ENCODE measurements at regions not wholly inside any gene's neighbourhood (a gene's known extent, or its start where the extent isn't known, plus 50 kb on each side); places are given as distances from the start of the nearest gene placed in this dataset.
"Not testable (repeated sequence)": the region's sequence is repeated elsewhere in the genome, so short reads cannot be mapped to it uniquely, and the experiment has no call there.

DNA sequence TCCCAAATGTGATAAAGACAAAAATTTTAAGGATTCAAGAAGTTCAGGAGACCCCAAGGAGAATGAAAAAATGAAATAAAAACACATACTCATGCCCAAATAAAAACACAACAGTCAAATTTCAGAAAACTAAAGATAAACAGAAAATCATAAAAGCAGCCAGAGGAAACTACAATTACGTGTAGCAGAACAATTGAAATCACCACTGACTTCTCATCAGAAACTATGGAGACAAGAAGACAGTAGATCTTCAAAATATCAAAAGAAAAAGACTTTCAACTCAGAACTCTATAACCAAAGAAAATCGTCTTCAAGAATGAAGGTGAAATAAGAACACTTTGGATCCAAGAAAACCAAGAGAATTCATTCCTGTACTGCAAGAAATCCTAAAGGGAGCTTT lies 54.9 kb downstream of the DIO3 start:
- no peak for DNase-seq

DNA sequence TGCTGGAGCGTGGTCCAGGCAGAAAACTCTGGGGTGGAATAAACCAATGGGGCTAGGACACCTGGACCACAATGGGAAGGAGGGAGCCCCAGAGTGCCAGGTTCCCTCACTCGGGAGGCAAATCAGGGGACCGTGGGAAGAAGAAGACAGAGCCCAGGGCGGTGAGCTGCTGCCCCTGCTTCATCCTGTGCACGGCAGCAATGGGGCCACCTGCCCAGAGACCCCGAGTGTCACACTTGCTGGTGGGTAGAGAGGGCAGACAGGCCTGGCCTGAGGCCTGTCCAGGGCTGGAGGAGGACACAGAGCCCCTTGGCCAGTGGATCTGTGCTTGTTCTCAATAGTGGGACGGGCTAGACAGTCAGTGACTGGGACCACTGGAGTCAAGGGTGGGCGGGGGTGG lies 58.2 kb downstream of the DIO3 start:
- no peak for DNase-seq

DNA sequence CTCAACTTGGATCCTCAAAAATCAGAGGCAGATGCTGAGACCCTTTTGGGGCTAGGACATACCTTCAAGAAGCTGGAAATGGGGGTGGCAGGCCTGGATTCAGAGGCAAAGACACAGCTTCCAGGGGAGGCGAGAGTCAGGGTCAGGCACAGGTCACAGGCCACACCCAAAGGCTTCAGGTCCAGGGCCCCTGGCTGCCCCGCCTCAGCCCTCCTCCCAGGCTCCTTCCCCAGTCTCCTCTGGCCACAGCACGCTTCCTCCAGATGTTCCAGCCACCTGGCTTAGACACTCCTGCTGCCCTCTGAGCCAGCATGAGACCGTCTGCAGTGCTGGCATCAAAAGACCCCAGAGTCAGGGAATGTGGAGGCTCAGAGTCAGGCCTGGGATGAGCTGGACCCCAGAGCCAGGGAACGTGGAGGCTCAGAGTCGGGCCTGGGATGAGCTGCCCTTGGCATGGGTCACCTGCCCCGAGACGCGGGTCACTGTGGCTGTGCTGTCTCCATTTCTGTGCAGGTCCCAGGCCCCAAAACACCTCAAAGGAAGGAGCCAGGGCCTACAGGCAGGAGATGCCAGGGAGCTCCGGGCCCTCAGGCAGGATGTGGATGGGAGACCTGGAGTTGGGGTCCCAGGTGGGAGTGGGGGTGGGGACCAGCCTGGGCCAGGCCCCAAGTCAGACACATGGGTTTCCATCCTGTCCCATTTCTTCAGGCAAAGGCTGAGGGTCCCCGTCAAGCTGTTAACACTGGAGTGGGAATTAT lies 58.9 kb downstream of the DIO3 start:
- no peak for DNase-seq

DNA sequence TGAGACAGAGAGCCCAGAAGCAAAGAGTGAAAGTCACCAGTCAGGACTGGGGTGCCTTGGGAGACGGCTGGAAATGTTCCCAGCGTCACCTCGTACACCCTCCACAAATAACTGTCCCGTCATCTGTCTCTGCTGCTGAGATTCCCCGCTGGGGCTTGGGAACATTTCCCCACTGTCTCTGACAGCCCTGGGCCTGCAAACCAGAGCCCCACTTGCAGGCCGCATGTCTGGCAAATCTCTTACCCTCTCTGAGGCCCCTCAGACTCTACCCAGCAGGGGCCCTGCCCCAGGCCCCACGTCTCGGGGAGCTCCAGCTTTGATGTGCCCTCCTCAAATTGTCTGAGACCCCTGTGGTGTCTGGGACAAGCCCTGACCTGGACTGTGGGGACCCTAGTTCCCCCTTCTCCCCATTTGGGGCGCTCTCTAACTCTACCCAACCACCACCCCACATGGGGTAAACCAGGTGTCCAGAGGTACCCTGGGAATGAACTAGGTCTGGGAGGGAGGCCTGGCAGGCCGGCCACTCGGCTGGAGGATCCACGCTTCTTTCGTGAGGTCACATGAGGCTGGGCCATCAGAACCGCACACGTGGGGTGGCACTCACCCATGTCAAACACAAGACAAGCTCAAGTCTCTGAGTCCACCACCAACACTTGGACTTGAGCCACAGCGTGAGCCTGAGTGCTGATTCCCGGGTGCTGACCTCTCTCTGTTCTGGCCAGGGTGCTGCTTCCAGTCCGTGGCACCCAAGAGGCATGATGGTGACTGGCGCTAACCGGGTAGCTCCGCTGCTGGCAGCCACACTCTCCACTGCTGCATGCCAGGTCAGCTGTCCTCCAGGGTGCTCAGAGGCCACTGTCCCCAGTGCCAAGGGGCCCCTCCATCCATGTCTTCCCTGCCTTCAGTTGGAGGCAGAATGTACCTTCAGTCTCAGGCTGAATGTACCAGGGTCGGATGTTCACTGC lies 59.8 kb downstream of the DIO3 start:
- DNase-seq = no peak

DNA sequence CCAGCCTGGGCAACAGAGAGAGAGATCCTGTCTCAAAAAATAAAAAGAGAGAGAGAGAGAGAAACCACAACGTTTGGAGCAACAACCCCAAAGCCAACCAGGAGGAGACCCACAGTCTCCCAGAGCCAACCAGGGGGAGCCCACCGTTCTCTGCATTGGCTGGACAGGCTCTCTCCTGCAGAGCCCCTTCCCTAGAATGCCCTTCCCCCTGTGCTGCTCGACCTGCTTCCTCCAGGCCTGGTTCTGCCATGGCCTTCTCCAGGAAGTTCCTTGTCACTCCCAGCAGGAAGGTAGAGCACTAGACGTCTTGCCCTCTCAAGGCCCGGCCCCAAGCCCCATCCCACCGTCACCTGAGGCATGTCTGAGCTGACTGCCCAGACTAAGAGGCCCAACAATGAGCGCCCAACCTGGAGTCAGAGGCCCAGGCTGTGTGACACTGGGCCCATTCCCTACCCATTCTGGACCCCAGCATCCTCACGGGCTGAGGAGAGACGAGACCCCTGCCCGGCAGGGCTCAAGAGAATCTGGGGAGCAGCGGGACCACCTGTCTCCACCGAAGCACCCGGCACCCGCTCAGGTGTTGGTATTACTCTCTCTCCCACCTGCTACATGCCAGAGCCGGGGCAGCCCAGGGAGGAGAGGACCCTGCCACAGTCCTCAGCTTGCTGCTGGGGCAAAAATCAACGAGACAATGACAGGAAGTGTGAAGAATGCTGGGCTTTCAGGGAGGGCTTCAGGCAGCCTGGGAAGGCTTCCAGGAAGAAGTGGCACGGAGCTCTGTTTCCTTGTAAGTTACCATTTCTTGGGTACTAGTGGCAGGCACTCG lies 61.2 kb downstream of the DIO3 start:
- DNase-seq = no peak

DNA sequence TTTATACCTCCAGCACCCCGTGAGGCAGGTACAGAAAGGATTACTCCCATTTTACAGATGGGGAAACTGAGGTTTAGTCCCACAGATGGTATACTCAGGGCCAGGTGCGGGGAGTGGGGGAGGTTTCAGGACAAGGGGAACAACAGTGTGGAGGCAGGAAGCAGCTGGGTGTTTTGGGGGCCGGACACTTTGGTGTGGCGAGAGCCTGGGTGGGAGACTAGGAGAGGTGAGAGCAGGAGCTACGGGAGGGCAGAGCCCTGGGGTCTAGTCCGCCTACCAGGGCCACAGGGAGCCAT lies 61.7 kb downstream of the DIO3 start:
- no peak for DNase-seq

DNA sequence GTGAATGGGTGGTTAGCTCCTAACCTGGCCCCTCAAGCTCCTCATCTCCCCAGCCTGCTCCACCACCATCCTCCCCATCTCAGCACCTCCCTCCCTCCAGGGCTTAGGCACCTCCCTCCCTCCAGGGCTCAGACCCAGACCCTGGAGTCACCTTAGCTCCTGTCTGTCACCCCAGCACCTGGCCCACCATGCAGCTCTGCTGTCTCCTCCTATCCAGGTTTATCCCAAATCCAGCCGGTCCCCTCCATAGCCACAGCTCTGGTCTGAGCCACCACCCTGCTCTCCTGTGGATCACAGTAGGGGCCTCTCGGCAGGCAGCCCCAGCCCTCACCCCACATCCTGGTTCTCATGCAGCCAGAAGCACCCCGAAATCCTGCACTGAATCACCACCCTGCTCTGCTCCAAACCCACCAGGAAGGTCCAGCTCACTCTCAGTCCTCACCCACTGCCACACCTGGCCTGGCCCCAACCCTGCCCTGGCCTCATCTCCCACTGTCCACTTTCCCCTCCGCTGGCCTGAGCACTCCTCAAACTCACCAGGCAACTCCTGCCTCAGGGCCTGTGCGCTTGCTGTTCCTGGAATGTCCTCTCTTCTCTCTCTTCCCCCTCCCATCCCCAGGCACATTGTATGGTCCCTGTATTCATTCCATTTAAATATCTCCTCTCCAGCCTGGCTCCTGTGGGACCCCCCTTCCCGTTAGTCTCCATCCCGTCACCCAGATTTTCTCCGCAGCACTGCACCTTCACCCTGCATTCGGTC lies 62.6 kb downstream of the DIO3 start:
- no peak for DNase-seq

DNA sequence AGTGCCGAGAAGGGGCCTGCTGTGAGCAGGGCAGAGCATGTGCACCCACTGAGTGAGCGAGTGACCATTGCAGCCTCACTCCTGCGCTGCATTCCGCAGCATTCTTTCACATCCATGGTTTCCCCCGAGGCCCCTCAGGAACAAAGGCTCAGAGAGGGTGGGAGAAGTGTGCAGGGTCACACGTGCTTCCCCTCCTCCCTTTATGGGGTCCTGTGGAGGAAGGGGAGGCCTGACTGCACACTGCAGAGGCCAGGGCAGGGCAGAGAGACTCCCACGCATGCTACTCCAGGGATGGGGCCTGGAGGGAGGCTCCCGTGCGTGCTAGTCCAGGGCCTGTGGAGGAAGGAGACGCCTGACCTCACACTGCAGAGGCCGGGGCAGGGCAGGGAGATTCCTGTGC lies 63.2 kb downstream of the DIO3 start:
- DNase-seq = no peak

DNA sequence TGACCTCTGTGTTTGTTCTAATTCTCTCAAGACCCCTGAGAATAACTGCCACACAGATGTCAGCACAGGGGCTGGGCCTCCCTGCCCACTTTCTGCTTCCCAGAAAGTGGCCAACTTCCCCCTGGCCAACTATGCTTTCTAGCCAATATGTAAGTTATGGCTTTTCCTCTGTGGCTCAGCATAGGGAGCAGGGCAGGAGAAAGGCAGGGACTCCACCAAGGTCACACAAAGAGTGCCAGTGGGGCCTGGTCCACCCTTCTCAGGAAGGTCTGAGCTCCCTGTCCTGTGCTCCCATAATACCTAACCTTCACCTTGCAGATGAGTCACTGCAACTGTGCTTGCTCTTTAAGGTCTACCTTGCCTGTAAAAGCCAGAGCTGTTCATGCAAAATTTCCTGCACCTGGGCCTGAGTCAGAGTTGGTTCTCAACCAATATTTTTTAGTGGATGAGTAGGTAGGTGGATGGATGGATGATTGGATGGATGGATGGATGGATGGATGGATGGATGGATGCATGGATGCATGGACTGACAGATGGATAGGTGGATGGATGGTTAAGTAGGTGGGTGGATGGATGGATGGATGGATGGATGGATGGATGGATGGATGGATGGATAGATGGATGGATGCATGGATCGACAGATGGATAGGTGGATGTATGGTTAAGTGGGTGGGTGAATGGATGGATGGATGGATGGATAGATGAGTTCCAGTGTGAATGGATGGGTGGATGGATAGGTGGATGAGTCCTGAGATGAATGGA lies 64.2 kb downstream of the DIO3 start:
- no peak for DNase-seq

DNA sequence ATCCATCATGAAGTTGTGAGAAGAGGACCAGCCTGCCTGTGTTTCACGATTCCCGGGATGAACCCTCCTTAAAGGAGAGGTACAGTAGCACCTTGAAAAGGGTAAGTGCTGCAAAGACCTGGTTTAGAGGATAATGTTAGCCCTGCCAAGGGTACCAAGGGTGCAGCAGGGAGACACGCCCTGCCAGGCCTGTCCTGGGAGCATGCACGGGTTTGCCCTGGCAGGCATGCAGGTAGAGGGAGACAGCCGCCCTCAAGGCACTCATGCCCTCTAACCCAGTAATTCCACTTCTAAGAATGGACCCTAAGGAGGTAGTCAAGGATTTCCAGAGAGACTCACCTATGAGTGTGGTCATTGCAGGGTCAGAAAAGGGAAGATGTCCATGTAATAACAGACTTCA lies 65.0 kb downstream of the DIO3 start:
- DNase-seq = no peak

DNA sequence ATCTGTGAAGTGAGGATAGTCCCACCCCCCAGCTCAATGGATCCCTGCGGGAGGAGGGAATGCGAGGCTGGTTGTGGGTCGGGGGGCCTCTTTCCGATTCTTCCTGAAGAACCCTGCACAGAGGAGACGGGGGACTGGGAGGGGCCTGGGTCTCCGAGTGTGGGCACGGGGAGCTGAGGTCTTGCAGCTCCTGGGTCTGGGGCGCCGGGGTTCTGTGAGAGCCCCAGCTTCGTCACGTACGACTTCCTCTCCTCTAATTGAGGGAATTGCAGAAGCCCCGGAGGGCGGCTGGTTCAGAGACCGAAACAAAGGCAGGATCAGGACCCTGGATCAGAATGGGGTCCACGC lies 66.6 kb downstream of the DIO3 start:
- DNase-seq = no peak

DNA sequence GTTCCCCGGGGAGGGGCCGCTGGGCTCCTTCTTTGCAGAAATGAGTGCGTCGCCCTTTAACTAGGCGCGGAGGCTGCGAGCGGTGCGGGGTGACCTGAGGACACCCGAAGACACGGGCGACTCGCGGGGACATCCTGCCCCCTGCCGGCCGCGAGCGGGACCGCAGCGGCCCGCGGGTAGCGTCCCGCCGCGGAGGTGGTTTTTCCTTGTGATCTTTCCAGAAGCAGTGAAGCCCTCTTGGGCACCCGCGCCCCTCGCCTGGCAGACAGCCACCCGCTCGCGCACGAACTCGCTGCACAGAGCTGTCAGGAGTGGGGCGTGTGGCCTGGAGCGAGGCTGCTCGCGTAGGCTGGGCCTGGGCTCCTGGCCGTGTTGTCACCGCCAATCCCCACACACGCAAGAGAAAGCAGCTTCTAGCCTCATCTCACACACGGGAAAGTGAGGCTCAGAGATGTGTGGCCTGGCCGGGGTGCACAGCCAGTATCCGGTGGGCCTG lies 67.2 kb downstream of the DIO3 start:
- peak; percentile 63 to 73 for DNase-seq

DNA sequence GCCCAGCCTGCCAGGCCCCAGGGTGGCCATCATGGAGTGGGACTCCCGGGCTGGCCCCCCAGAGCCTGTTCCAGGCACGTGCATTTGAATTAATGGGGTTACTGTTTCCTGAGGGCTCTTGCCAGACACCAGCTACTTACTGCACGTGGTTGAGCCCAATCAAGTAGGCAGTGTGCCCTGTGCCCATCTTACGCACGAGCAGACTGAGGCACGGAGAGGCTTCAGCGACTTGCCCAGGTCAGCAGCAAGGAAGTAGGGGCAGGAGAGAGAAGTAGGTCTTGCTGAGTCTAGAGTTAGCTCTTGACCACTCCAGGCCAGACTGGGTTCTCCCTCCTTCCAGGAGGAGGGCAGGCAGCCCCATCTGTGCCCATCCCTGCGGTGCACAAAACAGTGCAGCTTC lies 67.7 kb downstream of the DIO3 start:
- DNase-seq = no peak

DNA sequence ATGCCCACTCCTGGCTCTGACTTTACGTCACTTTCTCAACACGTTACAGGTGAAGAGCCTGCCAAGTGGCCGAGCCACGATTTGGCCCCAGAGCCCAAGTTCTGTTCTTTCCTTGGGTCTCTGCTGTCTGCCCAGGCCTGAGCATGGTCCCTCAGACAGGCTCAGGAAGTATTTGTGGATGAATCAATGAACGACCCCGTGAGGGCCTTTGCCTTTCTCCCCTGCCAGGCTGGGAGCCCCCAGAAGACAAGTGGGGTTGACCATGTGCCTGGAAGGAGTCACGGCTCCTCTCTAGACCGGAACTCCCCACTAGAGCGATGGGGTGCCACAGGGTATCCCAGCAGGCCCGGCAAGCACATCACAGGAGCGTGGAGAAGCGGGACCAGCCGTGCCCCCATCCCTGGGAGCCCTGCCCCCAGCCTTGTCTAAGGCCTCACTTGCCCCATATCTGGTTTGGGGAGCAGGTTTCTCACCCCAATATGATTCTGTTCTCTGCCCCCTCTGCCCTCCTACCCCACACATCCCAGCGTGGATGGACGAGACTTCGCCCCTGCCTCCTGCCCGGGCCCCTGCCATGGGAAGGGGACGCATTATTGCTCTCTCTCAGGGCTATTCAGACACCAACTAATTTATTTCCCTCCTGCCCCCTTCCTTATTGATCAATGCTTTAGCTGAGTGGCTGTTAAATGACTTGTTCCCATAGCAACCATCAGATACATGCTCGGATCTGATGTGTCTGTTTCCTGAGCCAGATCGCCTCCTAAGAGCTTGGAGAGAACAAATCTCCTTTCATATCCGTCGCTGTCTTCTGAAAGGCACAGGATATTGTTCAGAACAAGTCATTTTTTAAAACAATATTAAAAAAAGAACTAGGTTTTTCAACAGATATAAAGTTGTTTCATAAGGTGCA lies 69.0 kb downstream of the DIO3 start:
- DNase-seq = no peak

DNA sequence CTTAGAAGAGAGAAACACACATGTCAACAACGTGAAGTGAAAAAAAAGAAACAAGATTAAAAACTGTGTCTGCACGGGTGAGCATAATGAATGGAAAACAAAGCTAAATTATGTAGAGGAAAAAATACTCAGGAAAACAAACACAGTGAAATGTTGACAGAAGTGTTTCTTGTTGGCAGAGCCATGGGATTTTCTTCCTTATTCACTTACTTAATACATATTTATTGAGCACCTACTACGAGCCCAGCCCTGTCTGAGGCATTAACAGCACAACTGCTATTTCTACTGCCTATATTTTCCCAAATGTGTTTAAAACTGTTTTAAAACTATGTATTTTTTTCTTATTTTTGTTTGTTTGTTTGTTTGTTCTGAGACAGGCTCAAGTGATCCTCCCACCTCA lies 69.9 kb downstream of the DIO3 start:
- no peak for DNase-seq

DNA sequence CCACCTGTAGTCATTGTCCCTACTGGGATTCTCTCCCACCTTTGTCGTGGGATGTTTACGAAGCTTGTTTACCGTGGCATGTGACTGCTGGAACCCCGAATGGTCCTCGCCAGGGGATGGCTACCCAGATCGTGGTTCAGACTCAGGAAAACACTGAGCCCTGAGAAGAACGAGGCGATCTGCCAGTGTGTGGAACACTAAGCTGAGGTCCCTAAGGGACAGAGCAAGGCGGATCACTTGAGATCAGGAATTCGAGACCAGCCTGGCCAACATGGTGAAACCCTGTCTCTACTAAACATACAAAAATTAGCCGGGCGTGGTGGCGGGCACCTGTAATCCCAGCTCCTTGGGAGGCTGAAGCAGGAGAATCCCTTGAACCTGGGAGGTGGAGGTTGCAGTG lies 70.7 kb downstream of the DIO3 start:
- not testable (repeated sequence) for DNase-seq

DNA sequence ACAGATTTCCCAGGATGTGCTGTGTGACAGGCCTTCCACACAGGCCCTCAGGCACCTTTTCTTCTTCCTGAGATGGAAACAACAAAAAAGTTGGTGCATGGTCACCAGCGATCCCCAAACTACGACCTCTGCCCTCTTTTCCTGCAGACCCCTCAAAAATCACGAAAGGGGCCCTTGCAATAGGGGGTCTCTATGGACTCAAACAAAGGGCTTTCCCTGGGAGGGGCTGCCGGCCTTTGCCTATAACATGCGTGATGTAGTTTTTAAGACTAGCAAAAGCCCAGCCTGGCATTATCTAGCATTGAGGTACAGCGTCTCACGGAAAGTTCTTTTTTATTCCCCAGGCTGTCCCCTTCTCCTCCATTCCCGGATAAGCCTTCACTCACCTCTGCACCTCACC lies 71.2 kb downstream of the DIO3 start:
- no peak for DNase-seq

DNA sequence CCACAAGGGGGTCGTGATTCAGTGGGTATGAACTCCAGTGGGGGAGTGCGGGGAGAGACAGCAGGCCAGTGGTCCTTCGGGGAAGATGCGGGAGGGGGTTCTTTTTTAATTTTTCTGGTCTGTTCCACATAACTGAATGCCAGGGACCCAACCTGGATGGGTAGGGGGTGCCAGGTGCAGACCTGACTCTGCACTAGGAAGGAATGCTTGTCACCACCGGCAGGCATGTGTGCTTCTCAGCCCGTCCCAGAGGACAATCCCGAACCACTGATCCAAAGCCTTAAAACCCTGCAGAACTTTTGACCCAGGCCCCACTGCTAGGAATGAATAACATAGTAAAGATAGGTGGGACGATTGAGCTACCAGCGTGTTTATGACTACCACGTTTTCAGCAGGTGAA lies 72.0 kb downstream of the DIO3 start:
- DNase-seq = no peak

DNA sequence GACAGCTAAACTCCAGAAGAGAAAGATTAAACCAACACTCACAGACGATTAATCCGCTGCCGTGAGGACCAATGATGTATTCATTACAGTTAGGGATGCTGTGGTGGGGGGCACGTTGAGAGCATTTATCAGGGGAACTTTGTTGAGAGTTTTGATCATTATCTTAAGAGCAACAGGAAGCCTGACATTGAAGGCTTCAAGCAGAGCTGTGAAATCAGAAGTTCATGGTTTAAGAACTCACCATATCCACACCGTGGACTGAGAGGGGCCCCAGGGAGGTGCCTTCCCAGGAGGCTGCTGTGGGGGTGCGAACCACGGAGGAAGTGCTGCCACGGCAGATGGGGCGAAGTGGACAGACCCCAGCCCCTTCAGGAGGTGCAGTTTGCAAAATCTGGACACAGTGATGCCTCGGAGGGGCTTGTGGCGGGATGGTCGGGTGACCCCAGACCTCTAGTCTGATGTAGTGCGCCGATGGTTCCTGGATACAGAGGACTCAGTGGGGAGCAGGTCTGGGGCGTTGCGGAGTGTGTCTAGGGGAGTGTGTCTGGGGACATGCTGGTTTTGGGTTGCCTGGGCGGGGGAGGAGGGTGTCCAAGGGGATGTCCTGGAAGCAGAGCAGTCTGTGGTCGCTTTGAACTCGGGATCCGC lies 73.0 kb downstream of the DIO3 start:
- DNase-seq = no peak

All from stimulated activated CD4-positive, alpha-beta T cell treated with anti-CD3 and anti-CD28 coated beads, Interleukin-4, amount 100 ng/mL, for 4 hours (primary cell).